Adipocyte (in vitro differentiated cells): ENCODE measurements at regions not wholly inside any gene's neighbourhood (a gene's known extent, or its start where the extent isn't known, plus 50 kb on each side); places are given as distances from the start of the nearest gene placed in this dataset.

Experiments
- DNase-seq: peaks from one replicate; pipeline ENCODE4 v3.0.0-alpha.2; 2015; ENCODE audit warnings: low read depth
- H3K27me3 ChIP-seq: replicated peaks from 2 replicates; pipeline ENCODE4 v1.7.0; 2013; ENCODE audit warnings: mild to moderate bottlenecking, low read length, moderate library complexity; ENCODE audit not compliant: control insufficient read depth, insufficient read depth
- H3K36me3 ChIP-seq: 2 replicates; pipeline ENCODE4 v1.7.0; 2013; ENCODE audit warnings: low read length, mild to moderate bottlenecking, moderate library complexity; ENCODE audit not compliant: control insufficient read depth, insufficient read depth, severe bottlenecking
- H3K4me1 ChIP-seq: 2 replicates; pipeline ENCODE4 v1.7.0; 2013; ENCODE audit warnings: mild to moderate bottlenecking, low read length, moderate library complexity; ENCODE audit not compliant: control insufficient read depth, insufficient read depth
- H3K4me3 ChIP-seq: 2 replicates; pipeline ENCODE4 v1.7.0; 2013; ENCODE audit warnings: mild to moderate bottlenecking, low read length, moderate library complexity
- H3K9ac ChIP-seq: 2 replicates; pipeline ENCODE4 v1.7.0; 2013; ENCODE audit warnings: mild to moderate bottlenecking, low read length, moderate library complexity
- H3K9me3 ChIP-seq: 2 replicates; pipeline ENCODE4 v1.7.0; 2013; ENCODE audit warnings: mild to moderate bottlenecking, low read length, moderate library complexity; ENCODE audit not compliant: control insufficient read depth

GRCh38 chr6:113584767-113585166 is 272.4 kb upstream of the MARCKS start:
- no peak overlapping the region for H3K9ac ChIP-seq
- H3K9me3 ChIP-seq: no peaks in the 10 kb centered on the region
- H3K36me3 ChIP-seq: no peaks in the 10 kb centered on the region
- H3K4me3 ChIP-seq: no peak overlapping the region
- H3K27me3 ChIP-seq: no peaks in the 10 kb centered on the region
- DNase-seq: no peak
- peaks cover 9% of the 10 kb centered on the region for H3K4me1 ChIP-seq

- Histone ChIP-seq H3K27me3 (no peaks in the 10 kb centered on the region), H3K9ac (no peak overlapping the region), H3K9me3 (no peaks in the 10 kb centered on the region), H3K36me3 (no peaks in the 10 kb centered on the region), H3K4me1 (peaks cover 9% of the 10 kb centered on the region), H3K4me3 (no peak overlapping the region)
- DNase-seq: no peak
These were observed 271.9 kb upstream of the MARCKS start for GRCh38 chr6:113585246-113585645.

- Histone ChIP-seq H3K4me1 (peaks cover 9% of the 10 kb centered on the region), H3K9ac (no peak overlapping the region), H3K9me3 (no peaks in the 10 kb centered on the region), H3K36me3 (no peaks in the 10 kb centered on the region), H3K4me3 (no peak overlapping the region), H3K27me3 (no peaks in the 10 kb centered on the region)
- DNase-seq: peak; percentile 54
These were observed 270.6 kb upstream of the MARCKS start for GRCh38 chr6:113586413-113587077.

- no peak overlapping the region for H3K9ac ChIP-seq
- DNase-seq: no peak
- H3K27me3 ChIP-seq: no peaks in the 10 kb centered on the region
- no peak overlapping the region for H3K4me3 ChIP-seq
- H3K36me3 ChIP-seq: no peaks in the 10 kb centered on the region
- H3K4me1 ChIP-seq: peaks cover 9% of the 10 kb centered on the region
- H3K9me3 ChIP-seq: no peaks in the 10 kb centered on the region
These were observed 270.0 kb upstream of the MARCKS start for GRCh38 chr6:113587078-113587699.

- no peak for DNase-seq
- peaks cover 9% of the 10 kb centered on the region for H3K4me1 ChIP-seq
- H3K9ac ChIP-seq: no peak overlapping the region
- no peaks in the 10 kb centered on the region for H3K27me3 ChIP-seq
- no peaks in the 10 kb centered on the region for H3K36me3 ChIP-seq
- no peak overlapping the region for H3K4me3 ChIP-seq
- no peaks in the 10 kb centered on the region for H3K9me3 ChIP-seq
These were observed 268.5 kb upstream of the MARCKS start for GRCh38 chr6:113588646-113589045.

GRCh38 chr6:113591896-113592827 is 265.0 kb upstream of the MARCKS start:
- no peaks in the 10 kb centered on the region for H3K9me3 ChIP-seq
- no peak overlapping the region for H3K9ac ChIP-seq
- peaks cover 20% of the 10 kb centered on the region for H3K4me1 ChIP-seq
- no peak overlapping the region for H3K4me3 ChIP-seq
- no peaks in the 10 kb centered on the region for H3K36me3 ChIP-seq
- H3K27me3 ChIP-seq: no peaks in the 10 kb centered on the region
- DNase-seq: peak; percentile 64

- H3K27me3 ChIP-seq: no peaks in the 10 kb centered on the region
- H3K36me3 ChIP-seq: no peaks in the 10 kb centered on the region
- DNase-seq: no peak
- no peak overlapping the region for H3K9ac ChIP-seq
- peaks cover 25% of the 10 kb centered on the region for H3K4me1 ChIP-seq
- no peak overlapping the region for H3K4me3 ChIP-seq
- no peaks in the 10 kb centered on the region for H3K9me3 ChIP-seq
These were observed 262.4 kb upstream of the MARCKS start for GRCh38 chr6:113594726-113595125.

- peak; percentile 96 for DNase-seq
- no peaks in the 10 kb centered on the region for H3K36me3 ChIP-seq
- no peaks in the 10 kb centered on the region for H3K9me3 ChIP-seq
- H3K27me3 ChIP-seq: no peaks in the 10 kb centered on the region
- no peak overlapping the region for H3K4me3 ChIP-seq
- peak overlapping the region; percentile 55 for H3K9ac ChIP-seq
- peaks cover 25% of the 10 kb centered on the region for H3K4me1 ChIP-seq
These were observed 261.2 kb upstream of the MARCKS start for GRCh38 chr6:113595911-113596376.

GRCh38 chr6:113596387-113597230 is 260.5 kb upstream of the MARCKS start:
- H3K9ac ChIP-seq: peak overlapping the region; percentile 55
- no peaks in the 10 kb centered on the region for H3K36me3 ChIP-seq
- H3K27me3 ChIP-seq: no peaks in the 10 kb centered on the region
- H3K9me3 ChIP-seq: no peaks in the 10 kb centered on the region
- peak overlapping the region; percentile 17 for H3K4me3 ChIP-seq
- H3K4me1 ChIP-seq: peaks cover 25% of the 10 kb centered on the region
- peak; percentile 69 for DNase-seq

GRCh38 chr6:113597231-113597583 is 259.9 kb upstream of the MARCKS start:
- peaks cover 25% of the 10 kb centered on the region for H3K4me1 ChIP-seq
- no peaks in the 10 kb centered on the region for H3K27me3 ChIP-seq
- no peak overlapping the region for H3K4me3 ChIP-seq
- H3K9me3 ChIP-seq: no peaks in the 10 kb centered on the region
- peak overlapping the region; percentile 55 for H3K9ac ChIP-seq
- H3K36me3 ChIP-seq: no peaks in the 10 kb centered on the region
- peak; percentile 57 for DNase-seq
